GM12891 (cell line): ENCODE measurements at regions not wholly inside any gene's neighbourhood (a gene's known extent, or its start where the extent isn't known, plus 50 kb on each side); places are given as distances from the start of the nearest gene placed in this dataset.

Source experiments
- PAX5 ChIP-seq: IDR thresholded peaks from 2 replicates; pipeline ENCODE4 v1.6.1; 2011; ENCODE audit warnings: low read length, moderate library complexity, mild to moderate bottlenecking; ENCODE audit not compliant: insufficient read depth, severe bottlenecking
- POLR2A ChIP-seq: IDR thresholded peaks from 2 replicates; pipeline ENCODE4 v1.6.1; 2011; ENCODE audit warnings: low read depth, low read length, control low read depth
- POLR2AphosphoS5 ChIP-seq: IDR thresholded peaks from 2 replicates; pipeline ENCODE4 v1.6.1; 2011; ENCODE audit warnings: low read depth, low read length, control low read depth
- POU2F2 ChIP-seq: IDR thresholded peaks from 2 replicates; pipeline ENCODE4 v1.6.1; 2011; ENCODE audit warnings: low read depth, mild to moderate bottlenecking, control low read depth, low read length, moderate library complexity
- SPI1 ChIP-seq: IDR thresholded peaks from 2 replicates; pipeline ENCODE4 v1.6.1; 2011; ENCODE audit warnings: low read depth, low read length, control low read depth
- TAF1 ChIP-seq: IDR thresholded peaks from 2 replicates; pipeline ENCODE4 v1.6.1; 2011; ENCODE audit warnings: low read depth, low read length, control low read depth

- TF ChIP-seq POLR2A (no peak), TAF1 (no peak), POLR2AphosphoS5 (no peak), POU2F2 (no peak), PAX5 (no peak), SPI1 (no peak)
Observed at GRCh38 chr14:86083616-86084015, 553.7 kb downstream of the FLRT2 start.
